ENCODE measurements at regions not wholly inside any gene's neighbourhood (a gene's known extent, or its start where the extent isn't known, plus 50 kb on each side); places are given as distances from the start of the nearest gene placed in this dataset.

GRCh38 chr11:81135570-81135969 is 1598.1 kb downstream of the FAM181B start:
- Histone ChIP-seq H2AFZ (ENCODE audit: control insufficient read depth, low read depth, low read length) (no peak overlapping the region), H3K36me3 (ENCODE audit: control insufficient read depth in 2 of 2, insufficient read depth in 2 of 2, low read length in 1 of 2) (no peaks in the 10 kb centered on the region), H3K9ac (ENCODE audit: control insufficient read depth, insufficient read depth, low read length) (no peak overlapping the region), H4K20me1 (ENCODE audit: control insufficient read depth, insufficient read depth) (no peaks in the 10 kb centered on the region), H3K27me3 (replicated peaks in 1 of 2; ENCODE audit: control insufficient read depth in 2 of 2, insufficient read depth in 2 of 2, low read length in 1 of 2) (no peaks in the 10 kb centered on the region; a peak in 1 of 4 replicates), H3K4me2 (ENCODE audit: control insufficient read depth, insufficient read depth) (no peak overlapping the region), H3K4me1 (ENCODE audit: control insufficient read depth, insufficient read depth, low read length) (no peaks in the 10 kb centered on the region), H3K27ac (ENCODE audit: control insufficient read depth, insufficient read depth) (no peak overlapping the region), H3K79me2 (ENCODE audit: control insufficient read depth, insufficient read depth, low read length) (no peaks in the 10 kb centered on the region), H3K4me3 (no peak overlapping the region), H3K9me3 (replicated peaks; ENCODE audit: control insufficient read depth, insufficient read depth, low read length) (no peaks in the 10 kb centered on the region)
- WGBS (ENCODE audit: insufficient coverage, insufficient replicate concordance, low lambda C conversion rate, missing lambda C conversion rate), result 1% methylated on average over 5 of the region's 5 CpGs
- ATAC-seq (no peak), FAIRE-seq (no peak), DNase-seq (ENCODE audit: low read depth, low spot score) (no peak)
- in situ Hi-C loops (cut with MboI), result no loop called here
- intact Hi-C loops (cut with micrococcal nuclease; ENCODE audit: unreplicated experiment), result no loop called here
- no peak for TF ChIP-seq ZNF274 (IDR thresholded peaks at IDR 0.05; ENCODE audit: insufficient read depth, insufficient read length)
- ChIA-PET CTCF (no interaction called here), SMC1A (ENCODE audit: uncharacterized antibody, unreplicated experiment) (no interaction called here), RAD21 (ENCODE audit: unreplicated experiment) (no interaction called here), POLR2A (interaction anchor here (0.8 kb wide), 1 partner anchor 221 kb away, joined by 3 read pairs; no protein-coding TSS in a partner anchor)
- BruUV-seq (replicated peaks), result no TSS peak

- ChIA-PET SMC1A (ENCODE audit: uncharacterized antibody, unreplicated experiment) (no interaction called here), RAD21 (ENCODE audit: unreplicated experiment) (no interaction called here), POLR2A (no interaction called here), CTCF (no interaction called here)
- H3K27ac ChIP-seq (ENCODE audit: control insufficient read depth, insufficient read depth), result no peak overlapping the region
- WGBS (ENCODE audit: insufficient coverage, insufficient replicate concordance, low lambda C conversion rate, missing lambda C conversion rate), result 10% methylated on average over 3 of the region's 3 CpGs
- no peaks in the 10 kb centered on the region for H4K20me1 ChIP-seq (ENCODE audit: control insufficient read depth, insufficient read depth)
- intact Hi-C loops (cut with micrococcal nuclease; ENCODE audit: unreplicated experiment) (no loop called here), in situ Hi-C loops (cut with MboI) (no loop called here)
- H3K36me3 ChIP-seq (ENCODE audit: control insufficient read depth in 2 of 2, insufficient read depth in 2 of 2, low read length in 1 of 2), result no peaks in the 10 kb centered on the region
- no peaks in the 10 kb centered on the region for H3K4me1 ChIP-seq (ENCODE audit: control insufficient read depth, insufficient read depth, low read length)
- no peaks in the 10 kb centered on the region for H3K79me2 ChIP-seq (ENCODE audit: control insufficient read depth, insufficient read depth, low read length)
- FAIRE-seq (no peak), DNase-seq (ENCODE audit: low read depth, low spot score) (no peak), ATAC-seq (no peak)
- no TSS peak for BruUV-seq (replicated peaks)
- no peaks in the 10 kb centered on the region for H3K9me3 ChIP-seq (replicated peaks; ENCODE audit: control insufficient read depth, insufficient read depth, low read length)
- no peaks in the 10 kb centered on the region; a peak in 1 of 4 replicates for H3K27me3 ChIP-seq (replicated peaks in 1 of 2; ENCODE audit: control insufficient read depth in 2 of 2, insufficient read depth in 2 of 2, low read length in 1 of 2)
- no peak overlapping the region for H3K9ac ChIP-seq (ENCODE audit: control insufficient read depth, insufficient read depth, low read length)
- H3K4me3 ChIP-seq, result no peak overlapping the region
- H2AFZ ChIP-seq (ENCODE audit: control insufficient read depth, low read depth, low read length), result no peak overlapping the region
- H3K4me2 ChIP-seq (ENCODE audit: control insufficient read depth, insufficient read depth), result no peak overlapping the region
- TF ChIP-seq NFYB (IDR thresholded peaks at IDR 0.05; ENCODE audit: insufficient read depth, low read depth, low read length) (no peak), ATF3 (IDR thresholded peaks at IDR 0.05; ENCODE audit: borderline replicate concordance, extremely low read depth, low read depth, low read length) (no peak), NFXL1 (IDR thresholded peaks at IDR 0.05; ENCODE audit: borderline replicate concordance) (no peak), GATAD2B (conservative IDR thresholded peaks at IDR 0.05; ENCODE audit: low read depth) (no peak), MYB (IDR thresholded peaks at IDR 0.05; ENCODE audit: borderline replicate concordance, low read depth, low read length) (no peak)
- TF ChIP-seq, protein P1, sequence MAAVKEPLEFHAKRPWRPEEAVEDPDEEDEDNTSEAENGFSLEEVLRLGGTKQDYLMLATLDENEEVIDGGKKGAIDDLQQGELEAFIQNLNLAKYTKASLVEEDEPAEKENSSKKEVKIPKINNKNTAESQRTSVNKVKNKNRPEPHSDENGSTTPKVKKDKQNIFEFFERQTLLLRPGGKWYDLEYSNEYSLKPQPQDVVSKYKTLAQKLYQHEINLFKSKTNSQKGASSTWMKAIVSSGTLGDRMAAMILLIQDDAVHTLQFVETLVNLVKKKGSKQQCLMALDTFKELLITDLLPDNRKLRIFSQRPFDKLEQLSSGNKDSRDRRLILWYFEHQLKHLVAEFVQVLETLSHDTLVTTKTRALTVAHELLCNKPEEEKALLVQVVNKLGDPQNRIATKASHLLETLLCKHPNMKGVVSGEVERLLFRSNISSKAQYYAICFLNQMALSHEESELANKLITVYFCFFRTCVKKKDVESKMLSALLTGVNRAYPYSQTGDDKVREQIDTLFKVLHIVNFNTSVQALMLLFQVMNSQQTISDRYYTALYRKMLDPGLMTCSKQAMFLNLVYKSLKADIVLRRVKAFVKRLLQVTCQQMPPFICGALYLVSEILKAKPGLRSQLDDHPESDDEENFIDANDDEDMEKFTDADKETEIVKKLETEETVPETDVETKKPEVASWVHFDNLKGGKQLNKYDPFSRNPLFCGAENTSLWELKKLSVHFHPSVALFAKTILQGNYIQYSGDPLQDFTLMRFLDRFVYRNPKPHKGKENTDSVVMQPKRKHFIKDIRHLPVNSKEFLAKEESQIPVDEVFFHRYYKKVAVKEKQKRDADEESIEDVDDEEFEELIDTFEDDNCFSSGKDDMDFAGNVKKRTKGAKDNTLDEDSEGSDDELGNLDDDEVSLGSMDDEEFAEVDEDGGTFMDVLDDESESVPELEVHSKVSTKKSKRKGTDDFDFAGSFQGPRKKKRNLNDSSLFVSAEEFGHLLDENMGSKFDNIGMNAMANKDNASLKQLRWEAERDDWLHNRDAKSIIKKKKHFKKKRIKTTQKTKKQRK (IDR thresholded peaks at IDR 0.05; ENCODE audit: low read depth, low read length), result no peak
- TF ChIP-seq, protein P2, sequence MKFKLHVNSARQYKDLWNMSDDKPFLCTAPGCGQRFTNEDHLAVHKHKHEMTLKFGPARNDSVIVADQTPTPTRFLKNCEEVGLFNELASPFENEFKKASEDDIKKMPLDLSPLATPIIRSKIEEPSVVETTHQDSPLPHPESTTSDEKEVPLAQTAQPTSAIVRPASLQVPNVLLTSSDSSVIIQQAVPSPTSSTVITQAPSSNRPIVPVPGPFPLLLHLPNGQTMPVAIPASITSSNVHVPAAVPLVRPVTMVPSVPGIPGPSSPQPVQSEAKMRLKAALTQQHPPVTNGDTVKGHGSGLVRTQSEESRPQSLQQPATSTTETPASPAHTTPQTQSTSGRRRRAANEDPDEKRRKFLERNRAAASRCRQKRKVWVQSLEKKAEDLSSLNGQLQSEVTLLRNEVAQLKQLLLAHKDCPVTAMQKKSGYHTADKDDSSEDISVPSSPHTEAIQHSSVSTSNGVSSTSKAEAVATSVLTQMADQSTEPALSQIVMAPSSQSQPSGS (IDR thresholded peaks at IDR 0.05; ENCODE audit: low read length), result no peak
Observed at GRCh38 chr11:81129618-81130017, 1604.0 kb downstream of the FAM181B start.
